Chondrocyte (in vitro differentiated cells): ENCODE measurements at regions not wholly inside any gene's neighbourhood (a gene's known extent, or its start where the extent isn't known, plus 50 kb on each side); places are given as distances from the start of the nearest gene placed in this dataset.

Experiments
- DNase-seq: peaks from one replicate; pipeline ENCODE4 v3.0.0; 2021; ENCODE audit warnings: mixed read lengths, low spot score
- H3K27ac Mint-ChIP-seq: one replicate; pipeline ENCODE4 v1.8.0; 2021; ENCODE audit warnings: mild to moderate bottlenecking, moderate library complexity, mixed read lengths; ENCODE audit not compliant: unreplicated experiment
- H3K27me3 Mint-ChIP-seq: 2 replicates; pipeline ENCODE4 v1.8.0; 2021; ENCODE audit warnings: low read depth, mixed read lengths
- H3K36me3 Mint-ChIP-seq: 2 replicates; pipeline ENCODE4 v1.8.0; 2021; ENCODE audit warnings: low read depth, mixed read lengths
- H3K4me1 Mint-ChIP-seq: 2 replicates; pipeline ENCODE4 v1.8.0; 2021; ENCODE audit warnings: low read depth, mild to moderate bottlenecking, mixed read lengths
- H3K4me3 Mint-ChIP-seq: one replicate; pipeline ENCODE4 v1.8.0; 2021; ENCODE audit warnings: mild to moderate bottlenecking, moderate library complexity, mixed read lengths; ENCODE audit not compliant: unreplicated experiment
- H3K9me3 Mint-ChIP-seq: 2 replicates; pipeline ENCODE4 v1.8.0; 2021; ENCODE audit warnings: low read depth, mixed read lengths
- CTCF ChIP-seq: fragments of 200-600 bp; sonication (generic); IDR thresholded peaks from 2 replicates; pipeline ENCODE4 v1.5.0; 2021; ENCODE audit warnings: antibody characterized with exemption, mild to moderate bottlenecking, moderate library complexity

GRCh38 chr14:98688446-98688845 is 583.6 kb downstream of the BCL11B start:
- TF ChIP-seq CTCF = no peak
- Mint-ChIP-seq H3K36me3 (no peaks in the 10 kb centered on the region), H3K4me1 (no peaks in the 10 kb centered on the region), H3K9me3 (no peaks in the 10 kb centered on the region), H3K27me3 (peaks cover 1% of the 10 kb centered on the region), H3K4me3 (no peak overlapping the region), H3K27ac (no peak overlapping the region)
- DNase-seq = no peak

GRCh38 chr14:98689951-98690350 is 582.0 kb downstream of the BCL11B start:
- no peak for TF ChIP-seq CTCF
- Mint-ChIP-seq H3K36me3 (no peaks in the 10 kb centered on the region), H3K27ac (no peak overlapping the region), H3K9me3 (no peaks in the 10 kb centered on the region), H3K4me3 (no peak overlapping the region), H3K4me1 (no peaks in the 10 kb centered on the region), H3K27me3 (peaks cover 1% of the 10 kb centered on the region)
- no peak for DNase-seq

- no peak for DNase-seq
- H3K9me3 Mint-ChIP-seq = peaks cover 12% of the 10 kb centered on the region
- no peak overlapping the region for H3K27ac Mint-ChIP-seq
- no peaks in the 10 kb centered on the region for H3K4me1 Mint-ChIP-seq
- TF ChIP-seq CTCF = no peak
- H3K36me3 Mint-ChIP-seq = no peaks in the 10 kb centered on the region
- H3K27me3 Mint-ChIP-seq = peaks cover 1% of the 10 kb centered on the region
- H3K4me3 Mint-ChIP-seq = no peak overlapping the region
Observed at GRCh38 chr14:98692832-98693231, 579.2 kb downstream of the BCL11B start.

GRCh38 chr14:98694541-98694940 is 577.5 kb downstream of the BCL11B start:
- Mint-ChIP-seq H3K27ac (no peak overlapping the region), H3K4me3 (no peak overlapping the region), H3K27me3 (peaks cover 1% of the 10 kb centered on the region), H3K4me1 (no peaks in the 10 kb centered on the region), H3K36me3 (no peaks in the 10 kb centered on the region), H3K9me3 (peaks cover 14% of the 10 kb centered on the region)
- no peak for DNase-seq
- TF ChIP-seq CTCF = no peak

GRCh38 chr14:98695809-98696208 is 576.2 kb downstream of the BCL11B start:
- no peak for TF ChIP-seq CTCF
- peaks cover 14% of the 10 kb centered on the region for H3K9me3 Mint-ChIP-seq
- no peak overlapping the region for H3K27ac Mint-ChIP-seq
- H3K27me3 Mint-ChIP-seq = no peaks in the 10 kb centered on the region
- no peak for DNase-seq
- H3K4me1 Mint-ChIP-seq = no peaks in the 10 kb centered on the region
- no peak overlapping the region for H3K4me3 Mint-ChIP-seq
- H3K36me3 Mint-ChIP-seq = no peaks in the 10 kb centered on the region
